ENCODE measurements at regions not wholly inside any gene's neighbourhood (a gene's known extent, or its start where the extent isn't known, plus 50 kb on each side); places are given as distances from the start of the nearest gene placed in this dataset.

DNA sequence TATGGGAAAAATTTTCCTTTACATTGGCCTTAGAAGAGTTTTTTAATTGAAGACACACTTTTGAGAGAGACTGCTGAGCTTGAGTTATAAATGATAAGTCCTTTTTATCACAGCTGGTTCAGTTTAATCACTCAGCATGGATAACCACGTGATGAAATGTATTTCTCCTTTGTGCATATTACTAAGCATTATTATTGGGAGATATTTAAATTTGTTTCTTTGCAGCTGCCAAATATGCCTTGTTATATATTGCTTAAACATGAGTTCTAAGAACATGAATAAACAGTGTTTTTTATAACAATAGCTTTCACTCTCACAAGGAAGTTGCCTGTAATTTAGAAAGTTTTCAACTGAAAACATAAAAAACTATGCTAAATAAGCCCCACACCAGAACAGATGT, 293.5 kb upstream of the LRFN5 start (continued):
- TF ChIP-seq, protein P1, sequence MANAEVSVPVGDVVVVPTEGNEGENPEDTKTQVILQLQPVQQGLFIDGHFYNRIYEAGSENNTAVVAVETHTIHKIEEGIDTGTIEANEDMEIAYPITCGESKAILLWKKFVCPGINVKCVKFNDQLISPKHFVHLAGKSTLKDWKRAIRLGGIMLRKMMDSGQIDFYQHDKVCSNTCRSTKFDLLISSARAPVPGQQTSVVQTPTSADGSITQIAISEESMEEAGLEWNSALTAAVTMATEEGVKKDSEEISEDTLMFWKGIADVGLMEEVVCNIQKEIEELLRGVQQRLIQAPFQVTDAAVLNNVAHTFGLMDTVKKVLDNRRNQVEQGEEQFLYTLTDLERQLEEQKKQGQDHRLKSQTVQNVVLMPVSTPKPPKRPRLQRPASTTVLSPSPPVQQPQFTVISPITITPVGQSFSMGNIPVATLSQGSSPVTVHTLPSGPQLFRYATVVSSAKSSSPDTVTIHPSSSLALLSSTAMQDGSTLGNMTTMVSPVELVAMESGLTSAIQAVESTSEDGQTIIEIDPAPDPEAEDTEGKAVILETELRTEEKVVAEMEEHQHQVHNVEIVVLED (CRISPR knock-in tag; IDR thresholded peaks at IDR 0.05; ENCODE audit: borderline replicate concordance): no peak
- TF ChIP-seq, protein P2, sequence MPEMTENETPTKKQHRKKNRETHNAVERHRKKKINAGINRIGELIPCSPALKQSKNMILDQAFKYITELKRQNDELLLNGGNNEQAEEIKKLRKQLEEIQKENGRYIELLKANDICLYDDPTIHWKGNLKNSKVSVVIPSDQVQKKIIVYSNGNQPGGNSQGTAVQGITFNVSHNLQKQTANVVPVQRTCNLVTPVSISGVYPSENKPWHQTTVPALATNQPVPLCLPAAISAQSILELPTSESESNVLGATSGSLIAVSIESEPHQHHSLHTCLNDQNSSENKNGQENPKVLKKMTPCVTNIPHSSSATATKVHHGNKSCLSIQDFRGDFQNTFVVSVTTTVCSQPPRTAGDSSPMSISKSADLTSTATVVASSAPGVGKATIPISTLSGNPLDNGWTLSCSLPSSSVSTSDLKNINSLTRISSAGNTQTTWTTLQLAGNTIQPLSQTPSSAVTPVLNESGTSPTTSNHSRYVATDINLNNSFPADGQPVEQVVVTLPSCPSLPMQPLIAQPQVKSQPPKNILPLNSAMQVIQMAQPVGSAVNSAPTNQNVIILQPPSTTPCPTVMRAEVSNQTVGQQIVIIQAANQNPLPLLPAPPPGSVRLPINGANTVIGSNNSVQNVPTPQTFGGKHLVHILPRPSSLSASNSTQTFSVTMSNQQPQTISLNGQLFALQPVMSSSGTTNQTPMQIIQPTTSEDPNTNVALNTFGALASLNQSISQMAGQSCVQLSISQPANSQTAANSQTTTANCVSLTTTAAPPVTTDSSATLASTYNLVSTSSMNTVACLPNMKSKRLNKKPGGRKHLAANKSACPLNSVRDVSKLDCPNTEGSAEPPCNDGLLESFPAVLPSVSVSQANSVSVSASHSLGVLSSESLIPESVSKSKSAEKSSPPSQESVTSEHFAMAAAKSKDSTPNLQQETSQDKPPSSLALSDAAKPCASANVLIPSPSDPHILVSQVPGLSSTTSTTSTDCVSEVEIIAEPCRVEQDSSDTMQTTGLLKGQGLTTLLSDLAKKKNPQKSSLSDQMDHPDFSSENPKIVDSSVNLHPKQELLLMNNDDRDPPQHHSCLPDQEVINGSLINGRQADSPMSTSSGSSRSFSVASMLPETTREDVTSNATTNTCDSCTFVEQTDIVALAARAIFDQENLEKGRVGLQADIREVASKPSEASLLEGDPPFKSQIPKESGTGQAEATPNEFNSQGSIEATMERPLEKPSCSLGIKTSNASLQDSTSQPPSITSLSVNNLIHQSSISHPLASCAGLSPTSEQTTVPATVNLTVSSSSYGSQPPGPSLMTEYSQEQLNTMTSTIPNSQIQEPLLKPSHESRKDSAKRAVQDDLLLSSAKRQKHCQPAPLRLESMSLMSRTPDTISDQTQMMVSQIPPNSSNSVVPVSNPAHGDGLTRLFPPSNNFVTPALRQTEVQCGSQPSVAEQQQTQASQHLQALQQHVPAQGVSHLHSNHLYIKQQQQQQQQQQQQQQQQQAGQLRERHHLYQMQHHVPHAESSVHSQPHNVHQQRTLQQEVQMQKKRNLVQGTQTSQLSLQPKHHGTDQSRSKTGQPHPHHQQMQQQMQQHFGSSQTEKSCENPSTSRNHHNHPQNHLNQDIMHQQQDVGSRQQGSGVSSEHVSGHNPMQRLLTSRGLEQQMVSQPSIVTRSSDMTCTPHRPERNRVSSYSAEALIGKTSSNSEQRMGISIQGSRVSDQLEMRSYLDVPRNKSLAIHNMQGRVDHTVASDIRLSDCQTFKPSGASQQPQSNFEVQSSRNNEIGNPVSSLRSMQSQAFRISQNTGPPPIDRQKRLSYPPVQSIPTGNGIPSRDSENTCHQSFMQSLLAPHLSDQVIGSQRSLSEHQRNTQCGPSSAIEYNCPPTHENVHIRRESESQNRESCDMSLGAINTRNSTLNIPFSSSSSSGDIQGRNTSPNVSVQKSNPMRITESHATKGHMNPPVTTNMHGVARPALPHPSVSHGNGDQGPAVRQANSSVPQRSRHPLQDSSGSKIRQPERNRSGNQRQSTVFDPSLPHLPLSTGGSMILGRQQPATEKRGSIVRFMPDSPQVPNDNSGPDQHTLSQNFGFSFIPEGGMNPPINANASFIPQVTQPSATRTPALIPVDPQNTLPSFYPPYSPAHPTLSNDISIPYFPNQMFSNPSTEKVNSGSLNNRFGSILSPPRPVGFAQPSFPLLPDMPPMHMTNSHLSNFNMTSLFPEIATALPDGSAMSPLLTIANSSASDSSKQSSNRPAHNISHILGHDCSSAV (CRISPR knock-in tag; IDR thresholded peaks at IDR 0.05; ENCODE audit: borderline replicate concordance): no peak
- no peak for TF ChIP-seq ZBTB42 (CRISPR knock-in tag; IDR thresholded peaks at IDR 0.05)

All from HepG2 (cell line).